ENCODE measurements at regions not wholly inside any gene's neighbourhood (a gene's known extent, or its start where the extent isn't known, plus 50 kb on each side); places are given as distances from the start of the nearest gene placed in this dataset.

- TF ChIP-seq CTCF (conservative IDR thresholded peaks at IDR 0.05 in 1 of 2, IDR thresholded peaks at IDR 0.05 in 1 of 2; ENCODE audit: extremely low read depth in 1 of 2, insufficient read depth in 1 of 2, low read depth in 1 of 2, low read length in 2 of 2) (no peak), EZH2 (IDR thresholded peaks at IDR 0.05; ENCODE audit: borderline replicate concordance, low read length) (no peak)
These were observed 203.6 kb downstream of the ZNF365 start for GRCh38 chr10:62577666-62578291.
